ENCODE measurements at regions not wholly inside any gene's neighbourhood (a gene's known extent, or its start where the extent isn't known, plus 50 kb on each side); places are given as distances from the start of the nearest gene placed in this dataset.

GRCh38 chr17:79469646-79470045, 141.2 kb downstream of the RBFOX3 start:
- TF ChIP-seq EZH2 (IDR thresholded peaks at IDR 0.05; ENCODE audit: insufficient read depth, poor library complexity, severe bottlenecking) (no peak), EZH2phosphoT487 (IDR thresholded peaks at IDR 0.05; ENCODE audit: insufficient read depth, low read depth) (no peak)

All from GM23248 (cell line).